Vagina (tissue), 2 donors: ENCODE measurements at regions not wholly inside any gene's neighbourhood (a gene's known extent, or its start where the extent isn't known, plus 50 kb on each side); places are given as distances from the start of the nearest gene placed in this dataset.

Experiments used
- DNase-seq, 2 donors: peaks; one replicate each; pipeline ENCODE4 v3.0.0-alpha.2; 2017; ENCODE audit errors: extremely low spot score in 2 of 2
- H3K27ac ChIP-seq: fragments of 200-600 bp; sonication (generic); one replicate; pipeline ENCODE4 v1.5.1; 2019
- H3K27me3 ChIP-seq: fragments of 200-600 bp; sonication (generic); one replicate; pipeline ENCODE4 v1.5.1; 2019
- H3K36me3 ChIP-seq, 2 donors: fragments of 200-600 bp; sonication (generic); one replicate each; pipeline ENCODE4 v1.5.1; 2017 to 2019
- H3K4me1 ChIP-seq: fragments of 200-600 bp; sonication (generic); one replicate; pipeline ENCODE4 v1.5.1; 2019
- H3K4me3 ChIP-seq, 2 donors: fragments of 200-600 bp; sonication (generic); 1 replicate in 1 of 2; 2 replicates in 1 of 2; pipeline ENCODE4 v1.5.1; 2016 to 2019
- H3K9me3 ChIP-seq: fragments of 200-600 bp; sonication (generic); one replicate; pipeline ENCODE4 v1.5.1; 2019
- POLR2A ChIP-seq, 2 donors: fragments of 450-650 bp; IDR thresholded peaks; one replicate each; pipeline ENCODE4 v1.6.1; 2017; ENCODE audit warnings: antibody characterized with exemption in 2 of 2, mild to moderate bottlenecking in 2 of 2, moderate library complexity in 2 of 2
- POLR2AphosphoS5 ChIP-seq, 2 donors: sonication (generic); formaldehyde crosslinking; IDR thresholded peaks; one replicate each; pipeline ENCODE4 v1.9.0; 2017; ENCODE audit warnings: antibody characterized with exemption in 2 of 2, mild to moderate bottlenecking in 2 of 2, low read depth in 1 of 2; ENCODE audit not compliant: insufficient read depth in 1 of 2
- intact Hi-C: fragments of 100-400 bp; cut with DNase I; formaldehyde crosslinking; loops from one replicate; pipeline ENCODE4 v1.15.1; 2023
- TF ChIP-seq, protein P1 (sequence below), 3 experiments: fragments of 450-650 bp in 2 of 3; fragments of 200-600 bp in 1 of 3; sonication (generic) in 1 of 3; IDR thresholded peaks; one replicate each; pipeline ENCODE4 v1.5.1; 2017 to 2019; ENCODE audit warnings: antibody characterized with exemption in 3 of 3, mild to moderate bottlenecking in 2 of 3, moderate library complexity in 2 of 3

DNA sequence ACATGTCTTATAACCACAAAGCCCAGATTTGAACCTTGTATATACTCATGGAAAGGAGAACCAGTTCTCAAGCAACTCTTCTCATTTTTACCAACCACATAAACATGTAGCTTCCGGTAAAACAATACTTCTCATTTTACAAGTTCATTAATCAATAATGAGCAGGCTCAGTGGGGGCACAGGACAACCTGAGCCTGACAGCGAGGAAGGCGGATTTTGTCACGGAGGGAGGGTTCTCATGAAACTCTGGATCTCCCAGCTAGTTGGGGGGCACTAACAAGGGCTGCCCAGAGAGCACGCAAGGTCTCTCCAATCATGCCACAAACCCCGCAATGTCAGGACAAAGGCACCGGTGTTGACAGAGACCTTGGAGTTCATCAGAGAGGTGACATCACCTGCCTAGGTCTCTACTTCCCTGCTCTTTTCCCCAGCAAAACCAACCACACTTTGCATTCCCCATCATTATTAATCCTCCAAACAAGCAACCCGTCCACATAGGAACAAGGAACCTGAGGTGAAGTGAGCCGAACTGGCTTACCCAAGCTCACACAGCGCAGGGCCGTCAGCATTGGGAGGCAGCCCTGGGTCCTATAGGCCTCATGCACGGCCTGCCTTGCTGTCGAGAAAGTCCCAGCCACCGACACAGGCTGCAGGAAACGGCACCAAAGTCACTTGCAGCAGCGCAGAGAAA is 192.1 kb upstream of the KLF14 start:
- H3K9me3 ChIP-seq: no peaks in the 10 kb centered on the region
- intact Hi-C loops: no loop called here
- no peaks in the 10 kb centered on the region for H3K27me3 ChIP-seq
- no peak overlapping the region for H3K4me3 ChIP-seq
- no peak for TF ChIP-seq POLR2AphosphoS5 (IDR thresholded peaks at IDR 0.05; ENCODE audit: insufficient read depth in 1 of 2, low read depth in 1 of 2)
- TF ChIP-seq, protein P1, sequence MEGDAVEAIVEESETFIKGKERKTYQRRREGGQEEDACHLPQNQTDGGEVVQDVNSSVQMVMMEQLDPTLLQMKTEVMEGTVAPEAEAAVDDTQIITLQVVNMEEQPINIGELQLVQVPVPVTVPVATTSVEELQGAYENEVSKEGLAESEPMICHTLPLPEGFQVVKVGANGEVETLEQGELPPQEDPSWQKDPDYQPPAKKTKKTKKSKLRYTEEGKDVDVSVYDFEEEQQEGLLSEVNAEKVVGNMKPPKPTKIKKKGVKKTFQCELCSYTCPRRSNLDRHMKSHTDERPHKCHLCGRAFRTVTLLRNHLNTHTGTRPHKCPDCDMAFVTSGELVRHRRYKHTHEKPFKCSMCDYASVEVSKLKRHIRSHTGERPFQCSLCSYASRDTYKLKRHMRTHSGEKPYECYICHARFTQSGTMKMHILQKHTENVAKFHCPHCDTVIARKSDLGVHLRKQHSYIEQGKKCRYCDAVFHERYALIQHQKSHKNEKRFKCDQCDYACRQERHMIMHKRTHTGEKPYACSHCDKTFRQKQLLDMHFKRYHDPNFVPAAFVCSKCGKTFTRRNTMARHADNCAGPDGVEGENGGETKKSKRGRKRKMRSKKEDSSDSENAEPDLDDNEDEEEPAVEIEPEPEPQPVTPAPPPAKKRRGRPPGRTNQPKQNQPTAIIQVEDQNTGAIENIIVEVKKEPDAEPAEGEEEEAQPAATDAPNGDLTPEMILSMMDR (IDR thresholded peaks at IDR 0.05): no peak
- no peak for DNase-seq
- H3K36me3 ChIP-seq: no peaks in the 10 kb centered on the region
- H3K27ac ChIP-seq: no peak overlapping the region
- H3K4me1 ChIP-seq: peaks cover 95% of the 10 kb centered on the region

DNA sequence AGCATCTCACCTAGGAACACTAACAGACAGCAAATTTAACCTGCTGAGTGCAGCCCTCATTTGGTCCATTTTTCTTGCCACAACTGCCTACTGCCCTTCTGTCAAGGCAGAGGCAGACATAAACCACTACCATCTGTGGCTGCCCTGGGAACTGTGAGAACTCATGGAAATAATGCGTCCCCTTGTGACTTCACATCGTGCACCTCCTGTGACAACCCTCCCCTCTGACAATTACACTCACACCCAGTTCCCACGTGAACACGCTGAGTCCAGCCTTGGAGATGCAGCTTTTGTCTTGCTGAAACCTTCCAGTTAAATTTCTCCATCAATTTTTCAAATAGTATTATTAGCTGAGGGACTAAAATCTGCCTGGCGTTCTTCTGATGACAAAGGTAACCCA is 193.1 kb upstream of the KLF14 start:
- intact Hi-C loops: no loop called here
- H3K27me3 ChIP-seq: no peaks in the 10 kb centered on the region
- peak in 1 of 2 donors; percentile 85 for DNase-seq
- H3K4me1 ChIP-seq: peaks cover 95% of the 10 kb centered on the region
- H3K9me3 ChIP-seq: no peaks in the 10 kb centered on the region
- H3K36me3 ChIP-seq: no peaks in the 10 kb centered on the region
- no peak overlapping the region for H3K27ac ChIP-seq
- TF ChIP-seq POLR2A (IDR thresholded peaks at IDR 0.05) (no peak), POLR2AphosphoS5 (IDR thresholded peaks at IDR 0.05; ENCODE audit: insufficient read depth in 1 of 2, low read depth in 1 of 2) (no peak)
- TF ChIP-seq, protein P1 (IDR thresholded peaks at IDR 0.05): no peak
- no peak overlapping the region for H3K4me3 ChIP-seq

DNA sequence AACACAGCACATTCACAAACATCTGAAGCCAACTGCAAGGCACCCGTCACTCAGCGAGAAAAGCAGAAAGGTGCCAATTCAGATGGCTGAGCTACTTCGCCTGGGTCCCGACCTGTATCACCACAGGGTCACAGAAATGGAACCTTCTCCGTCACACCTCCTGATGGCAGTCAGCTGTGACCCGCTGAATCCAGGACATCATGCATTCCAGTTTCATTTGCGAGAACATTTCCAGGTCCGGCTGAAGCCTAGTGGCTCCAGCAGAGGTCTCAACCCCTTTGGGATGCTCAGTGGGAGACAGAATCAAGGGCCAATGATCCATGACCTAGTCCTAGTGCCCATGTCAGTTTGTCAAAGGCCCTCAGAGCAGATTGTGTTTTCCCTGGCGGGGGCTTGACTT is 193.6 kb upstream of the KLF14 start:
- no peak overlapping the region for H3K27ac ChIP-seq
- intact Hi-C loops: no loop called here
- no peaks in the 10 kb centered on the region for H3K36me3 ChIP-seq
- TF ChIP-seq, protein P1 (IDR thresholded peaks at IDR 0.05): no peak
- TF ChIP-seq POLR2A (IDR thresholded peaks at IDR 0.05) (no peak), POLR2AphosphoS5 (IDR thresholded peaks at IDR 0.05; ENCODE audit: insufficient read depth in 1 of 2, low read depth in 1 of 2) (no peak)
- H3K27me3 ChIP-seq: no peaks in the 10 kb centered on the region
- H3K9me3 ChIP-seq: no peaks in the 10 kb centered on the region
- no peak overlapping the region for H3K4me3 ChIP-seq
- peaks cover 93% of the 10 kb centered on the region for H3K4me1 ChIP-seq
- DNase-seq: no peak

DNA sequence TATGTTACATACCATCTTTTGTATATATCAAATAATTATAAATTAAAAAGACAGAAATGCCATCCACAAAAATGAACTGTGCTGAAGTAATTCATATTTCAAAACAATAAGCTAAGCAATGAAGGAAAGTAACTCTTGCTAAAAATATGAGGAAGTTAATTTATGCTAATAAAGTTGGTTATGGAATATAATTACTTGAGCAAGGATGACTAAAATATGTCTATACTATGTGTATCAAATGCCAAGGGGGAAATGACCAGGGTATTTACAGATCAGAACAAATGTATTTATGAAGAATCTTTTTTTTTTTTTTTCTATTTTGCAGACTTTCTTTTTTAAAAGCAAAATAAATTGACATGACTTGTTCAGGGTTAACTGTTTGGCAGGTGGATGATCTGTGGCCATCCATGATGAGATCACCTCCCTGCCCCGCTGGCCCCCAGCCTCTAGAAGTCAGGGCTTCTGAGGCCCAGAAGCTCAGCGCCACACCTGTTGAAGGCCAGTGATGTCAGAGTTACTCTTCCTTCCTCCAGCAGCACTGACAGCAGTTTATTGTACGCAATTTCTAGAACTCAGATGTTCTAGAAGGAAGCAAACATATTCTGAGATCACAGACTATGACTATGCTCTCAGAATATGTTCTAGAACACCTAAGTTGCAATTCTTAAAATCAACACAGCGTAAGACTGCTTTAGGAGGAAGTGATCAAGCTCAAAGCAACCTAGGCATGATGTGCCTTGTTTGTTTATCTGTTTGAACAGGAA is 196.1 kb upstream of the KLF14 start:
- TF ChIP-seq POLR2A (IDR thresholded peaks at IDR 0.05) (no peak), POLR2AphosphoS5 (IDR thresholded peaks at IDR 0.05; ENCODE audit: insufficient read depth in 1 of 2, low read depth in 1 of 2) (peak; percentile 31 to 72)
- no peak for DNase-seq
- intact Hi-C loops: no loop called here
- Histone ChIP-seq H3K27ac (peak overlapping the region; percentile 66), H3K36me3 (no peaks in the 10 kb centered on the region), H3K27me3 (no peaks in the 10 kb centered on the region), H3K4me1 (peaks cover 81% of the 10 kb centered on the region), H3K4me3 (no peak overlapping the region), H3K9me3 (no peaks in the 10 kb centered on the region)

DNA sequence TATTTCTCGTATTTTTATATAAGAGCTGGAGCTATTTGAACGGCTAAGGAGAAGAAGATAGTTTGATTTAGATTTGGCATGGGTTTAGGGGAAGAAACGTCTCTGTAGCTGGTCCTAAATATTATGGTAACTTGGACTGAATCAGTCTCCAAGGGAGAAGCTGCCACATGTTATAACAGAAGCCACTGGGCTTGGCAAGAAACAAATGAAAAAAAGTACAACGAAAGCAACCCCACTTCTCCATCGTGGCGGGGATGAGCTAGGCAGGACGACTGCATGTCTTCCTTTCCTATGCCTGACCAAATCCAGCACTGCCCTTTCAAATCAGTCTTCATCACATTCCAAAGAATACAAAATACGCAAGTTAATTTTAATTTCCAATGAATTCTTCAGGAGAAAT is 196.7 kb upstream of the KLF14 start:
- TF ChIP-seq POLR2A (IDR thresholded peaks at IDR 0.05): no peak
- TF ChIP-seq POLR2AphosphoS5 (IDR thresholded peaks at IDR 0.05; ENCODE audit: insufficient read depth in 1 of 2, low read depth in 1 of 2): no peak
- TF ChIP-seq, protein P1 (IDR thresholded peaks at IDR 0.05): no peak
- Histone ChIP-seq H3K36me3 (no peaks in the 10 kb centered on the region), H3K9me3 (no peaks in the 10 kb centered on the region), H3K27ac (peak overlapping the region; percentile 66), H3K4me1 (peaks cover 81% of the 10 kb centered on the region), H3K4me3 (no peak overlapping the region), H3K27me3 (no peaks in the 10 kb centered on the region)
- intact Hi-C loops: no loop called here
- DNase-seq: no peak
